ENCODE measurements at regions not wholly inside any gene's neighbourhood (a gene's known extent, or its start where the extent isn't known, plus 50 kb on each side); places are given as distances from the start of the nearest gene placed in this dataset.
A peak's percentile ranks its signal among the peaks of the same experiment; 100 is the strongest.
"Not testable (repeated sequence)": the region's sequence is repeated elsewhere in the genome, so short reads cannot be mapped to it uniquely, and the experiment has no call there.

DNA sequence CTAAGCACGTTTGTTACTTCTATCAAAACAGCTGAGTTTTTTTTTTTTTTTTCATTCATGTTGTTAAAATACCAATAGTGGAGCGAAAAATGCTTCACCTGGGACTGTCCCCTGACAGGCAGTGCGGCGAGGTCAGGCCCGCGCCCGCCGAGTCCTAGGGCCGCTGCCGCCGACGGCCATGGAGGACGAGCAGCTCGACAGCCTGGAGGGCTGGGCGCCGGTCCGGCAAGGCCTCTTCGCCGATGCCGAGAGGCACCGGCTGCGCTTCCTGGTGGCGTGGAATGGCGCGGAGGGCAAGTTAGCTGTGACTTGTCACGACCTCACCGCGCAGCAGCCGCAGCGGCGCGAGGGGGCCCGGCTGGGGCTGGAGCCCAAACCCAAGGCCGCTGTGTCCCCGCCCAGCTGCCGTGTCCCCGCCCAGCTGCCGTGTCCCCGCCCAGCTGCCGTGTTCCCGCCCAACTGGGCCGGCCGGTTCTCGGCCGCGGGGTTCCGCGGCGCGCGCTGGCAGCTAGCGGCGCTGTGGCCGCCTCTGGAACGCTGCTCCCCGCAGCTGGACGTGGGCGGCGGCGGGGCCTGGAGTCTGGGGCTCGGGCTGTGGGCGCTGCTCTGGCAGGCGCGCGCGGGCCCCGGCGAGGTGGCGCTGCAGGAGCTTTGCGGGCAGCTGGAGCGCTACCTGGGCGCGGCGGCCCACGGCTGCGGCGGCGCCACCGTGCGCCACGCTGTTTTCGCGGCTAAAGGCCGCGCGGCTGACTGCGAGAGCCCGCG is 56.7 kb upstream of the GOLGA8R start:
- DNase-seq (ENCODE audit: low read depth in 2 of 2), result peak; percentile 7 to 20

- DNase-seq (ENCODE audit: low read depth in 2 of 2), result not testable (repeated sequence)
Observed at GRCh38 chr15:30471366-30471749, 57.3 kb upstream of the GOLGA8R start.

GRCh38 chr15:30471817-30472551 is 57.9 kb upstream of the GOLGA8R start:
- DNase-seq (ENCODE audit: low read depth in 2 of 2), result not testable (repeated sequence)

- not testable (repeated sequence) for DNase-seq (ENCODE audit: low read depth in 2 of 2)
Observed at GRCh38 chr15:30484887-30485286, 67.0 kb upstream of the GOLGA8Q start.

DNA sequence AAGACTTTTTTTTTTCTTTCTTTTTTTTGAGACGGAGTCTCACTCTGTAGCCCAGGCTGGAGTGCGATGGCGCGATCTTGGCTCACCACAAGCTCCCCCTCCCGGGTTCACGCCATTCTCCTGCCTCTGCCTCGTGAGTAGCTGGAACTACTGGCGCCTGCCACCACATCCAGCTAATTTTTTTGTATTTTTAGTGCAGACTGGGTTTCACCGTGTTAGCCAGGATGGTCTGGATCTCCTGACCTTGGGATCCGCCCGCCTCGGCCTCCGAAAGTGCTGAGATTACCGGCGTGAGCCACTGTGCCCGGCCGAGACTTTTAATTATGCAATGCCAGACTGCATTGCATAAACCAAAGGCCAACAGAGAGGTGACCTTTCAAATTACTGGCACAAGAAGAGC is 62.6 kb upstream of the GOLGA8Q start:
- not testable (repeated sequence) for DNase-seq (ENCODE audit: low read depth in 2 of 2)

GRCh38 chr15:30490334-30490733 is 61.5 kb upstream of the GOLGA8Q start:
- not testable (repeated sequence) for DNase-seq (ENCODE audit: low read depth in 2 of 2)

DNA sequence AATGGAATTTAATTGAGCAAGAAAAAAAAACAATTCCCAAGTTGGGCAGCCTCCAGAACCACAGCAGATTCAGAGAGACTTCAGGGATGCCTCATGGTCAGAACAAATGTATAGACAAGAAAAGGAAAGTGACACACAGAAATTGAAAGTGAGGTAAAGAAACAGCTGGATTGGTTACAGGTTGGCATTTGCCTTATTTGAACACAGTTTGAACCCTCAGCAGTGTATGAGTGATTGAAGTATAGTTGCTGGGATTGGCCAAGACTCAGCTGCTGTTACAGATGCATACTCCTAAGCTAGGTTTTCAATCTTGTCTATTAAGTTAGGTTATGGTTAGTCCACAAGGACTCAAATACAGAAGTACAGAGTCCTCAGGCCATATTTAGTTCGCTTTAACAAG is 57.9 kb upstream of the GOLGA8Q start:
- not testable (repeated sequence) for DNase-seq (ENCODE audit: low read depth in 2 of 2)

DNA sequence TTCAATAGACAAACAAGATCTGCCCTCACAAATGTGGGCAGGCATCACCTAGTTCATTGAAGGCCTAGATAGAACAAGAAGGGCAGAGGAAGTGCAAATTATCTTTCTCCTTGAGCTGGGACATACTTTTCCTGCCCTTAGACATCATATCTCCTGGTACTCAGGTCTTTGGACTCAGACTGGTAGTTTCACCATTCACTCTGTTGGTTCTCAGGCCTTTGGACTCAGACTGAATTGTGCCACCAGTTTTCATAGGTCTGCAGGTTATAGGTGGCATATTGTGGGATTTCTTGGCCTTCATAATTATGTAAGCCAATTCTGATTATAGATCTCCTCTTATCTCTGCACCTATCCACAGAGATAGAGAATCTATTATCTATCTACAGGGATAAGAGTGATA is 54.6 kb upstream of the GOLGA8Q start:
- DNase-seq (ENCODE audit: low read depth in 2 of 2), result not testable (repeated sequence)

DNA sequence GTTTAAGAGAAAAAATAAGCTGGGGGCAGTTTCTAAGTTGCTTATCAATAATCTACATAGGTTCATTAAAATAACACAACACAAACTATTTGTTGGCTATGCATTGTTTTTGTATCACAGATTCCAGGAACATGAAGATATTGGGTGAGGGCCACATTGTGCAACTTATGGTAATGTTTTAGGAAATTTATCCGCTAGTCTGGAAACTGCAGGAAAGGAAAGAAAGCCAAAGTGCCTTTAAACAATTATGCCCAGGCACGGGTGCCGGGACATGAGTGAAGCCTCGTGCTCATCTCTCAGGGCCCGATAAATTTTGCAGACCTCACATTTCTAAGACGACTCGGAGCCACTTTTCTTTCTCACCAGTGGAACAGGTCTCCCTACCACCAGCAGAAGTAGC is 52.6 kb upstream of the GOLGA8Q start:
- not testable (repeated sequence) for DNase-seq (ENCODE audit: low read depth in 2 of 2)

DNA sequence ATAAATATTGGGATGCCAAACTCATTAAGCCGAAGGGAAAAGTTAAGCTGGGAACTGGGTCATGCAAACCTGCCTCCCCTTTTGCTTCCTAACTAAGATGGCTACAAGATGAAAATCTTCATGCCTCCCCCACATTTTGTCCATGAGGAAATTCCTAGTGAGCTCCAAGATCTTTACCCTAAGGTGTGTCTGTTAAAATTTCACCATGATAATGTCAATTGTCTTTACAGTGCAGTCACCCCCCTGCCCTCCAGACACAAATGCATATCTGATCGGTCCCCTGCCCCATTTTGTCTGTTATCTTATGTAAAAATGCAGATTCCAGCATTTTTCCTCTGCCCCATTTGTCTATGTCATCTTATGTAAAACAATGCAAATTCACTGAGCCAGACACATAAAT is 51.3 kb upstream of the GOLGA8Q start:
- not testable (repeated sequence) for DNase-seq (ENCODE audit: low read depth in 2 of 2)
